H1 (cell line): ENCODE measurements at regions not wholly inside any gene's neighbourhood (a gene's known extent, or its start where the extent isn't known, plus 50 kb on each side); places are given as distances from the start of the nearest gene placed in this dataset.
A peak's percentile ranks its signal among the peaks of the same experiment; 100 is the strongest.

Experiments
- CHD2 ChIP-seq: IDR thresholded peaks from 2 replicates; pipeline ENCODE4 v1.6.1; 2012; ENCODE audit warnings: low read length, improper control_type of control experiment
- EP300 ChIP-seq, 2 experiments: IDR thresholded peaks; 1 replicate in 1 of 2; 2 replicates in 1 of 2; pipeline ENCODE4 v1.6.1; 2011 to 2012; ENCODE audit warnings: low read depth in 2 of 2, low read length in 2 of 2, mild to moderate bottlenecking in 2 of 2, borderline replicate concordance in 1 of 2, inconsistent platforms in 1 of 2, moderate library complexity in 1 of 2
- EZH2 ChIP-seq: fragments of 200-600 bp; sonication (generic); IDR thresholded peaks from 2 replicates; pipeline ENCODE4 v1.7.1; 2012; ENCODE audit warnings: low read depth, mild to moderate bottlenecking, moderate library complexity, low read length, inconsistent platforms; ENCODE audit not compliant: severe bottlenecking
- JUND ChIP-seq: IDR thresholded peaks from 2 replicates; pipeline ENCODE4 v1.6.1; 2011; ENCODE audit warnings: mild to moderate bottlenecking, improper control_type of control experiment, low read length
- KDM1A ChIP-seq: fragments of 200-600, 300-600 bp; sonication (generic); IDR thresholded peaks from 2 replicates; pipeline ENCODE4 v1.7.1; 2016; ENCODE audit warnings: mild to moderate bottlenecking, low read length, borderline replicate concordance
- POLR2AphosphoS5 ChIP-seq: IDR thresholded peaks from 2 replicates; pipeline ENCODE4 v1.6.1; 2011; ENCODE audit warnings: low read depth, low read length
- RFX5 ChIP-seq: IDR thresholded peaks from 2 replicates; pipeline ENCODE4 v1.6.1; 2011; ENCODE audit warnings: low read depth, low read length, improper control_type of control experiment, borderline replicate concordance
- SIRT6 ChIP-seq: IDR thresholded peaks from one replicate; pipeline ENCODE4 v1.7.1; 2012; ENCODE audit warnings: low read length, inconsistent platforms
- SP1 ChIP-seq: IDR thresholded peaks from 2 replicates; pipeline ENCODE4 v1.6.1; 2011; ENCODE audit warnings: low read depth, low read length
- SRF ChIP-seq: IDR thresholded peaks from 2 replicates; pipeline ENCODE4 v1.6.1; 2011; ENCODE audit warnings: mild to moderate bottlenecking, low read depth, low read length, moderate library complexity
- YY1 ChIP-seq: IDR thresholded peaks from 2 replicates; pipeline ENCODE4 v1.6.1; 2011; ENCODE audit warnings: low read depth, mild to moderate bottlenecking, low read length
- TF ChIP-seq, protein P1 (sequence below), 3 experiments: IDR thresholded peaks; 1 replicate in 2 of 3; 2 replicates in 1 of 3; pipeline versions ENCODE4 v1.5.1 to v1.6.1; 2011; ENCODE audit warnings: low read length in 3 of 3, mild to moderate bottlenecking in 3 of 3, inconsistent platforms in 2 of 3, low read depth in 1 of 3, moderate library complexity in 1 of 3; ENCODE audit not compliant: insufficient read depth in 1 of 3; ENCODE audit errors: control extremely low read depth in 1 of 3
- TF ChIP-seq, protein P2 (sequence below): IDR thresholded peaks from 2 replicates; pipeline ENCODE4 v1.6.1; 2011; ENCODE audit warnings: low read length, improper control_type of control experiment
- TF ChIP-seq, protein P3 (sequence below): IDR thresholded peaks from 2 replicates; pipeline ENCODE4 v1.6.1; 2011; ENCODE audit warnings: low read depth, mild to moderate bottlenecking, low read length; ENCODE audit not compliant: insufficient read depth

DNA sequence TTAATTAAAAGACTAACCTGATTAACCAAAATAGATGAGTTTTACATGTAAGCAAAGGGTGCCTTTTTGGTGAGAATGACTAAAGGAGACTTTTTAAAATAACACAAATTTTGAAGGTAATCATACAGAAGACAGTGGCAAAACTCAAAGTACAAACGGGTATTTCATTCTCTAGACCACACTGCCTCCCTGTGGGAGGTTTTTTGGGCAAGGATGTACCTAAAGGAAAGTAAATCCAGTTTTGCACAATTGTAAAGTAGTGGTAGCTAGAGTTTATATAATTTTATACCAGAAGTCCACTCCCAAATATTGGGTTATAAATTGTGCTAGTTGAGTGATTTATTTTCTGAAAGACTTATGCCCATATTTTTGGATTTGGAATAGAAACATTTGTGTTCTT is 201.0 kb downstream of the PAPSS1 start:
- no peak for TF ChIP-seq EP300 (IDR thresholded peaks at IDR 0.05; ENCODE audit: borderline replicate concordance in 1 of 2, low read depth in 2 of 2, low read length in 2 of 2)
- no peak for TF ChIP-seq SIRT6
- no peak for TF ChIP-seq CHD2
- TF ChIP-seq POLR2AphosphoS5 = no peak
- TF ChIP-seq, protein P1, sequence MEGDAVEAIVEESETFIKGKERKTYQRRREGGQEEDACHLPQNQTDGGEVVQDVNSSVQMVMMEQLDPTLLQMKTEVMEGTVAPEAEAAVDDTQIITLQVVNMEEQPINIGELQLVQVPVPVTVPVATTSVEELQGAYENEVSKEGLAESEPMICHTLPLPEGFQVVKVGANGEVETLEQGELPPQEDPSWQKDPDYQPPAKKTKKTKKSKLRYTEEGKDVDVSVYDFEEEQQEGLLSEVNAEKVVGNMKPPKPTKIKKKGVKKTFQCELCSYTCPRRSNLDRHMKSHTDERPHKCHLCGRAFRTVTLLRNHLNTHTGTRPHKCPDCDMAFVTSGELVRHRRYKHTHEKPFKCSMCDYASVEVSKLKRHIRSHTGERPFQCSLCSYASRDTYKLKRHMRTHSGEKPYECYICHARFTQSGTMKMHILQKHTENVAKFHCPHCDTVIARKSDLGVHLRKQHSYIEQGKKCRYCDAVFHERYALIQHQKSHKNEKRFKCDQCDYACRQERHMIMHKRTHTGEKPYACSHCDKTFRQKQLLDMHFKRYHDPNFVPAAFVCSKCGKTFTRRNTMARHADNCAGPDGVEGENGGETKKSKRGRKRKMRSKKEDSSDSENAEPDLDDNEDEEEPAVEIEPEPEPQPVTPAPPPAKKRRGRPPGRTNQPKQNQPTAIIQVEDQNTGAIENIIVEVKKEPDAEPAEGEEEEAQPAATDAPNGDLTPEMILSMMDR (IDR thresholded peaks at IDR 0.05; ENCODE audit: control extremely low read depth in 1 of 3, insufficient read depth in 1 of 3, low read depth in 1 of 3, low read length in 3 of 3) = peak in 2 of 3 experiments; percentile 51 to 56; a peak in 3 of 4 replicates
- no peak for TF ChIP-seq YY1
- TF ChIP-seq, protein P2, sequence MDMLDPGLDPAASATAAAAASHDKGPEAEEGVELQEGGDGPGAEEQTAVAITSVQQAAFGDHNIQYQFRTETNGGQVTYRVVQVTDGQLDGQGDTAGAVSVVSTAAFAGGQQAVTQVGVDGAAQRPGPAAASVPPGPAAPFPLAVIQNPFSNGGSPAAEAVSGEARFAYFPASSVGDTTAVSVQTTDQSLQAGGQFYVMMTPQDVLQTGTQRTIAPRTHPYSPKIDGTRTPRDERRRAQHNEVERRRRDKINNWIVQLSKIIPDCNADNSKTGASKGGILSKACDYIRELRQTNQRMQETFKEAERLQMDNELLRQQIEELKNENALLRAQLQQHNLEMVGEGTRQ = no peak
- no peak for TF ChIP-seq EZH2
- TF ChIP-seq, protein P3, sequence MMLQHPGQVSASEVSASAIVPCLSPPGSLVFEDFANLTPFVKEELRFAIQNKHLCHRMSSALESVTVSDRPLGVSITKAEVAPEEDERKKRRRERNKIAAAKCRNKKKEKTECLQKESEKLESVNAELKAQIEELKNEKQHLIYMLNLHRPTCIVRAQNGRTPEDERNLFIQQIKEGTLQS = no peak
- TF ChIP-seq SRF = no peak
- TF ChIP-seq RFX5 = no peak
- no peak for TF ChIP-seq SP1
- no peak for TF ChIP-seq JUND
- TF ChIP-seq KDM1A = no peak
